SKM-1 treated with dmso at 0.1 percent for 144 hours (cell line): ENCODE measurements at regions not wholly inside any gene's neighbourhood (a gene's known extent, or its start where the extent isn't known, plus 50 kb on each side); places are given as distances from the start of the nearest gene placed in this dataset.

Source experiments
- DNase-seq: peaks from one replicate; lab custom pipeline; 2025; ENCODE audit not compliant: unreplicated experiment; lab: John Stamatoyannopoulos, UW

- DNase-seq: no peak
These were observed 67.6 kb upstream of the ANKFN1 start for GRCh38 chr17:56085576-56086267.

GRCh38 chr17:56087199-56087598 lies 66.1 kb upstream of the ANKFN1 start:
- no peak for DNase-seq

DNA sequence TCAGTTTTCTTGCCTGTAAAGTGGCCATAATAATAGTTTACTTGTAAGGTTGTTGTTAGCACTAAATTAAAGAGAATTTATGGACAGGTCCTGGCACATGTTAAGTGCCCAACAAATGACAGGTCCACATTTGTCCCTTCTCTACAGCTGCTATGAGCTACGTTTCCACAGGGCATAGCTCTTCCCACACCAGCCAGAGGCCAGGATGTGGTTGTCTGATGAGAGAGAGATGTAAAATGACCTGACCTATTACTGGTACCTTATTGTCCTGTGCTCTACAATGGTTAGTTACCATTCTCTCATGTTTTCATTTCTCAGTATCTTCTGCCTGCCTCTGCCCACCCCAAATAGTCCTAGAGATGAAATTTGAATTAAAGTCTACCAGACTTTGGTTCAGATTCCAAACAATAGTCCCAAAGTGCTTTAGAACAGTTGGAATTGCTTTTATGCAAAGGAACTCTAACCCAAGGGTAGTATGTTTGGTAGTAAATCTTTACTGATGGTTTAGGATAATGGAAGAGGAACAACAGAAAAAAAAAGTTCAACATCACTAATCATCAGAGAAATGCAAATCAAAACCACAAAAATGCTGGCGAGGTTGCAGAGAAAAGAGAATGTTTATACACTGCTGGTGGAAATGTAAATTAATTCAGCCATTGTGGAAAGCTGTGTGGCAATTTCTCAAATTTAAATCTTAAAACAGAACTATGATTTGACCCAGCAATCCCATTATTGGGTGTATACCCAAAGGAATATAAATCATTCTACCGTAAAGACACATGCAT lies 57.1 kb upstream of the ANKFN1 start:
- no peak for DNase-seq

- DNase-seq: no peak
These were observed 54.5 kb upstream of the ANKFN1 start for GRCh38 chr17:56098746-56099145.

DNA sequence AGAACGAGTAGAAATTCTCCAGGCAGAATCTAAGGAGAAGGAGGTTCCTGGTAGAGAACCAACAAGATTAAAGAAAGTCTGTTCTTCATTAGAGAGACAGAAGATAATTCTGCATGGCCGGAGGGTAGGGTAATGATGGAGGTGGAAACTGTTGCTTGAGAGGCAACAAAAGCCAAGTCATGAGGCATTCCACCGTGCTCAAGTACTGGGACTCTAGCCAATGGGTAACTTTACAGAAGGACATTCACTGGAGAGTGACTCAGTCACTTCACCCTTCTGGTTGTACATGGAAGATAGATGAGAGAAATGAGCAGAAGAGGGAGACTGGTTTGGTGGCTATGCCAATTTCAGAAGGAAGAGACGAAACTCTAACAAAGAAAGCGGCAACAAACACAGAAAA lies 53.6 kb upstream of the ANKFN1 start:
- no peak for DNase-seq
